Mesenchymal stem cell (in vitro differentiated cells and primary cell): ENCODE measurements at regions not wholly inside any gene's neighbourhood (a gene's known extent, or its start where the extent isn't known, plus 50 kb on each side); places are given as distances from the start of the nearest gene placed in this dataset.

ENCODE experiments used
- DNase-seq: peaks from one replicate; pipeline ENCODE4 v3.0.0-alpha.2; 2013
- H2AFZ ChIP-seq: one replicate; pipeline ENCODE4 v1.6.1; 2013; ENCODE audit warnings: low read depth, mild to moderate bottlenecking, control low read depth, inconsistent platforms, low read length, moderate library complexity
- H2AK5ac ChIP-seq: 2 replicates; pipeline ENCODE4 v1.6.1; 2013; ENCODE audit warnings: low read length, moderate library complexity, mild to moderate bottlenecking, inconsistent platforms; ENCODE audit not compliant: severe bottlenecking
- H2BK120ac ChIP-seq: one replicate; pipeline ENCODE4 v1.6.1; 2013; ENCODE audit warnings: low read depth, mild to moderate bottlenecking, inconsistent platforms, low read length, moderate library complexity
- H2BK12ac ChIP-seq, 2 experiments: one replicate each; pipeline ENCODE4 v1.6.1; 2013; ENCODE audit warnings: inconsistent platforms in 2 of 2, low read length in 2 of 2, mild to moderate bottlenecking in 2 of 2, moderate library complexity in 2 of 2, control low read depth in 1 of 2
- H2BK15ac ChIP-seq: one replicate; pipeline ENCODE4 v1.6.1; 2013; ENCODE audit warnings: mild to moderate bottlenecking, low read depth, inconsistent platforms; ENCODE audit not compliant: poor library complexity, severe bottlenecking
- H2BK5ac ChIP-seq: 2 replicates; pipeline ENCODE4 v1.6.1; 2013; ENCODE audit warnings: low read depth, mild to moderate bottlenecking, low read length, control low read depth, inconsistent platforms; ENCODE audit not compliant: poor library complexity, severe bottlenecking
- H3K14ac ChIP-seq, 2 experiments: one replicate each; pipeline ENCODE4 v1.6.1; 2013; ENCODE audit warnings: inconsistent platforms in 2 of 2, low read length in 2 of 2, control low read depth in 1 of 2, mild to moderate bottlenecking in 1 of 2, moderate library complexity in 1 of 2
- H3K18ac ChIP-seq, 2 experiments: one replicate each; pipeline ENCODE4 v1.6.1; 2013; ENCODE audit warnings: inconsistent platforms in 2 of 2, low read length in 2 of 2, control low read depth in 1 of 2, low read depth in 1 of 2, mild to moderate bottlenecking in 1 of 2
- H3K23ac ChIP-seq, 2 experiments: one replicate each; pipeline ENCODE4 v1.6.1; 2013; ENCODE audit warnings: inconsistent platforms in 2 of 2, low read length in 2 of 2, mild to moderate bottlenecking in 2 of 2, moderate library complexity in 2 of 2, control low read depth in 1 of 2
- H3K27ac ChIP-seq: 2 replicates; pipeline ENCODE4 v1.5.1; 2013; ENCODE audit warnings: mild to moderate bottlenecking, moderate library complexity, low read length, control low read depth, inconsistent platforms; ENCODE audit not compliant: poor library complexity, severe bottlenecking
- H3K27me3 ChIP-seq, 2 experiments: 2 replicates each; pipeline versions ENCODE4 v1.6.1 to v1.7.0; 2013; ENCODE audit warnings: low read length in 2 of 2, mild to moderate bottlenecking in 2 of 2, moderate library complexity in 2 of 2, control low read depth in 1 of 2, inconsistent platforms in 1 of 2; ENCODE audit not compliant: control insufficient read depth in 1 of 2, insufficient read depth in 1 of 2
- H3K36me3 ChIP-seq, 2 experiments: 2 replicates each; pipeline versions ENCODE4 v1.6.1 to v1.7.0; 2013; ENCODE audit warnings: low read length in 2 of 2, control low read depth in 1 of 2, inconsistent platforms in 1 of 2, low read depth in 1 of 2, mild to moderate bottlenecking in 1 of 2; ENCODE audit not compliant: insufficient read depth in 2 of 2, control insufficient read depth in 1 of 2
- H3K4ac ChIP-seq, 2 experiments: one replicate each; pipeline ENCODE4 v1.6.1; 2013; ENCODE audit warnings: inconsistent platforms in 2 of 2, low read length in 2 of 2, mild to moderate bottlenecking in 2 of 2, moderate library complexity in 2 of 2, control low read depth in 1 of 2, low read depth in 1 of 2
- H3K4me1 ChIP-seq: 2 replicates; pipeline ENCODE4 v1.6.1; 2013; ENCODE audit warnings: low read depth, low read length, control low read depth; ENCODE audit not compliant: control insufficient read depth, insufficient read depth
- H3K4me2 ChIP-seq: 2 replicates; pipeline ENCODE4 v1.6.1; 2013; ENCODE audit warnings: low read length, mild to moderate bottlenecking, inconsistent platforms; ENCODE audit not compliant: poor library complexity, severe bottlenecking
- H3K4me3 ChIP-seq, 2 experiments: 2 replicates each; pipeline versions ENCODE4 v1.5.1 to v1.7.0; 2013; ENCODE audit warnings: low read length in 2 of 2, mild to moderate bottlenecking in 2 of 2, control low read depth in 1 of 2, low read depth in 1 of 2; ENCODE audit not compliant: insufficient read depth in 1 of 2
- H3K79me1 ChIP-seq: replicated peaks from 2 replicates; pipeline ENCODE4 v1.6.1; 2013; ENCODE audit warnings: mild to moderate bottlenecking, control low read depth, low read length, inconsistent platforms; ENCODE audit not compliant: poor library complexity, severe bottlenecking
- H3K9ac ChIP-seq: 2 replicates; pipeline ENCODE4 v1.7.0; 2013; ENCODE audit warnings: mild to moderate bottlenecking, low read length, moderate library complexity
- H3K9me3 ChIP-seq: 2 replicates; pipeline ENCODE4 v1.7.0; 2013; ENCODE audit warnings: mild to moderate bottlenecking, low read length; ENCODE audit not compliant: control insufficient read depth
- H4K8ac ChIP-seq: one replicate; pipeline ENCODE4 v1.6.1; 2013; ENCODE audit warnings: inconsistent platforms, mild to moderate bottlenecking, low read length, moderate library complexity
- H4K91ac ChIP-seq: one replicate; pipeline ENCODE4 v1.6.1; 2013; ENCODE audit warnings: mild to moderate bottlenecking, low read length, inconsistent platforms
- WGBS: methylation state at CpG from one replicate; pipeline ENCODE4 v1.1.7; 2013; ENCODE audit warnings: mixed read lengths; 5-methylcytosine and 5-hydroxymethylcytosine counted together

- Histone ChIP-seq H2BK15ac (no peak overlapping the region), H3K4ac (no peak overlapping the region), H3K9me3 (peaks cover 3% of the 10 kb centered on the region), H3K14ac (no peak overlapping the region), H2AK5ac (no peak overlapping the region), H3K79me1 (no peaks in the 10 kb centered on the region), H4K91ac (no peak overlapping the region), H3K9ac (no peak overlapping the region), H2BK120ac (no peak overlapping the region), H2BK5ac (no peak overlapping the region), H3K27ac (no peak overlapping the region), H3K27me3 (peaks cover 0 to 15% of the 10 kb centered on the region in 2 experiments), H3K4me1 (peaks cover 1% of the 10 kb centered on the region), H3K36me3 (no peaks in the 10 kb centered on the region), H3K18ac (no peak overlapping the region), H4K8ac (no peak overlapping the region), H3K4me2 (no peak overlapping the region), H3K23ac (no peak overlapping the region), H2AFZ (no peak overlapping the region), H3K4me3 (no peak overlapping the region), H2BK12ac (no peak overlapping the region)
- DNase-seq = no peak
- 46% methylated on average over 8 of the region's 8 CpGs for WGBS
Measured at GRCh38 chr11:123255909-123256308, 60.9 kb upstream of the CLMP start.

- Histone ChIP-seq H3K4ac (no peak overlapping the region), H2BK120ac (no peak overlapping the region), H3K36me3 (no peaks in the 10 kb centered on the region), H3K79me1 (no peaks in the 10 kb centered on the region), H3K9me3 (peaks cover 3% of the 10 kb centered on the region), H2BK5ac (no peak overlapping the region), H2BK15ac (no peak overlapping the region), H3K14ac (no peak overlapping the region), H3K9ac (no peak overlapping the region), H4K8ac (no peak overlapping the region), H3K4me2 (no peak overlapping the region), H3K23ac (no peak overlapping the region), H3K4me1 (peaks cover 1% of the 10 kb centered on the region), H3K27me3 (peaks cover 0 to 22% of the 10 kb centered on the region in 2 experiments), H3K4me3 (no peak overlapping the region), H3K27ac (no peak overlapping the region), H4K91ac (no peak overlapping the region), H2BK12ac (no peak overlapping the region), H2AK5ac (no peak overlapping the region), H2AFZ (no peak overlapping the region), H3K18ac (peak overlapping the region in 1 of 2 experiments; percentile 50)
- WGBS = 98% methylated on average over 3 of the region's 3 CpGs
- DNase-seq = no peak
Measured at GRCh38 chr11:123254357-123254756, 59.3 kb upstream of the CLMP start.

- peak; percentile 71 for DNase-seq
- H2AFZ ChIP-seq = no peak overlapping the region
- H3K79me1 ChIP-seq = no peaks in the 10 kb centered on the region
- no peak overlapping the region for H2BK5ac ChIP-seq
- peaks cover 3% of the 10 kb centered on the region for H3K9me3 ChIP-seq
- no peak overlapping the region for H3K27ac ChIP-seq
- peaks cover 1% of the 10 kb centered on the region for H3K4me1 ChIP-seq
- no peak overlapping the region for H3K23ac ChIP-seq
- no peak overlapping the region for H3K18ac ChIP-seq
- H4K8ac ChIP-seq = no peak overlapping the region
- H2BK12ac ChIP-seq = no peak overlapping the region
- H3K9ac ChIP-seq = no peak overlapping the region
- H4K91ac ChIP-seq = no peak overlapping the region
- no peak overlapping the region for H2BK120ac ChIP-seq
- no peak overlapping the region for H3K4ac ChIP-seq
- peaks cover 0 to 22% of the 10 kb centered on the region in 2 experiments for H3K27me3 ChIP-seq
- H3K4me3 ChIP-seq = no peak overlapping the region
- no peak overlapping the region for H3K14ac ChIP-seq
- H2BK15ac ChIP-seq = no peak overlapping the region
- no peak overlapping the region for H3K4me2 ChIP-seq
- no peaks in the 10 kb centered on the region for H3K36me3 ChIP-seq
- WGBS = 33% methylated on average over 1 of the region's 3 CpGs
- H2AK5ac ChIP-seq = no peak overlapping the region
Measured at GRCh38 chr11:123253911-123254310, 58.9 kb upstream of the CLMP start.

- Histone ChIP-seq H2AK5ac (no peak overlapping the region), H3K23ac (no peak overlapping the region), H2AFZ (no peak overlapping the region), H4K8ac (no peak overlapping the region), H3K14ac (no peak overlapping the region), H2BK5ac (no peak overlapping the region), H3K4me3 (no peak overlapping the region), H3K9me3 (no peaks in the 10 kb centered on the region), H3K79me1 (no peaks in the 10 kb centered on the region), H3K18ac (no peak overlapping the region), H2BK120ac (no peak overlapping the region), H3K9ac (no peak overlapping the region), H3K27me3 (peaks cover 0 to 22% of the 10 kb centered on the region in 2 experiments), H3K4me2 (no peak overlapping the region), H3K36me3 (no peaks in the 10 kb centered on the region), H2BK15ac (no peak overlapping the region), H3K27ac (no peak overlapping the region), H2BK12ac (no peak overlapping the region), H4K91ac (no peak overlapping the region), H3K4ac (no peak overlapping the region), H3K4me1 (peaks cover 1% of the 10 kb centered on the region)
- no peak for DNase-seq
- WGBS = 84% methylated on average over 3 of the region's 8 CpGs
Measured at GRCh38 chr11:123253223-123253622, 58.2 kb upstream of the CLMP start.
